ENCODE measurements at regions not wholly inside any gene's neighbourhood (a gene's known extent, or its start where the extent isn't known, plus 50 kb on each side); places are given as distances from the start of the nearest gene placed in this dataset.

GRCh38 chr14:56956182-56956581 lies 145.9 kb upstream of the OTX2 start:
- peaks cover 28% of the 10 kb centered on the region for H3K4me1 Mint-ChIP-seq
- DNase-seq (ENCODE audit: low spot score) (no peak), ATAC-seq (no peak)
- TF ChIP-seq ATF2 (CRISPR knock-in tag; IDR thresholded peaks at IDR 0.05; ENCODE audit: borderline replicate concordance, low read depth) (no peak), NFE2L1 (CRISPR knock-in tag; IDR thresholded peaks at IDR 0.05) (no peak), TEAD1 (CRISPR knock-in tag; IDR thresholded peaks at IDR 0.05) (no peak), NR3C1 (CRISPR knock-in tag; conservative IDR thresholded peaks at IDR 0.05; ENCODE audit: low read depth) (no peak), CBFB (CRISPR knock-in tag; IDR thresholded peaks at IDR 0.05; ENCODE audit: low read depth) (no peak), MAX (CRISPR knock-in tag; IDR thresholded peaks at IDR 0.05) (no peak), SMAD3 (CRISPR knock-in tag; IDR thresholded peaks at IDR 0.05; ENCODE audit: borderline replicate concordance) (no peak)
- ChIA-PET CTCF (no interaction called here), POLR2A (no interaction called here)
- no peaks in the 10 kb centered on the region; the same call in 1 of the 2 replicates for H3K27me3 Mint-ChIP-seq (ENCODE audit: low read depth)
- no peak overlapping the region for H3K27ac Mint-ChIP-seq
- H3K36me3 Mint-ChIP-seq, result no peaks in the 10 kb centered on the region
- H3K9me3 Mint-ChIP-seq, result no peaks in the 10 kb centered on the region
- no peak overlapping the region for H3K4me3 Mint-ChIP-seq

- Mint-ChIP-seq H3K4me3 (no peak overlapping the region), H3K27ac (no peak overlapping the region), H3K9me3 (no peaks in the 10 kb centered on the region), H3K36me3 (no peaks in the 10 kb centered on the region), H3K27me3 (ENCODE audit: low read depth) (no peaks in the 10 kb centered on the region; the same call in 1 of the 2 replicates), H3K4me1 (peaks cover 28% of the 10 kb centered on the region)
- TF ChIP-seq ZNF263 (CRISPR knock-in tag; IDR thresholded peaks at IDR 0.05; ENCODE audit: low read depth) (no peak), FOXP1 (CRISPR knock-in tag; IDR thresholded peaks at IDR 0.05; ENCODE audit: borderline replicate concordance) (no peak), ZNF219 (CRISPR knock-in tag; IDR thresholded peaks at IDR 0.05; ENCODE audit: borderline replicate concordance) (no peak), SMAD3 (CRISPR knock-in tag; IDR thresholded peaks at IDR 0.05; ENCODE audit: borderline replicate concordance) (no peak), GABPB1 (CRISPR knock-in tag; IDR thresholded peaks at IDR 0.05) (no peak)
- TF ChIP-seq, protein P1, sequence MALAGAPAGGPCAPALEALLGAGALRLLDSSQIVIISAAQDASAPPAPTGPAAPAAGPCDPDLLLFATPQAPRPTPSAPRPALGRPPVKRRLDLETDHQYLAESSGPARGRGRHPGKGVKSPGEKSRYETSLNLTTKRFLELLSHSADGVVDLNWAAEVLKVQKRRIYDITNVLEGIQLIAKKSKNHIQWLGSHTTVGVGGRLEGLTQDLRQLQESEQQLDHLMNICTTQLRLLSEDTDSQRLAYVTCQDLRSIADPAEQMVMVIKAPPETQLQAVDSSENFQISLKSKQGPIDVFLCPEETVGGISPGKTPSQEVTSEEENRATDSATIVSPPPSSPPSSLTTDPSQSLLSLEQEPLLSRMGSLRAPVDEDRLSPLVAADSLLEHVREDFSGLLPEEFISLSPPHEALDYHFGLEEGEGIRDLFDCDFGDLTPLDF (CRISPR knock-in tag; IDR thresholded peaks at IDR 0.05), result no peak
- no peak for DNase-seq (ENCODE audit: low spot score)
- CTCF ChIA-PET, result no interaction called here
- POLR2A ChIA-PET, result no interaction called here
- no peak for ATAC-seq
Observed at GRCh38 chr14:56955745-56956144, 145.5 kb upstream of the OTX2 start.

GRCh38 chr14:56953884-56954283 lies 143.6 kb upstream of the OTX2 start:
- ATAC-seq, result no peak
- Mint-ChIP-seq H3K9me3 (no peaks in the 10 kb centered on the region), H3K36me3 (no peaks in the 10 kb centered on the region), H3K27me3 (ENCODE audit: low read depth) (no peaks in the 10 kb centered on the region; the same call in 1 of the 2 replicates), H3K4me3 (no peak overlapping the region), H3K27ac (no peak overlapping the region), H3K4me1 (peaks cover 28% of the 10 kb centered on the region)
- TF ChIP-seq JAZF1 (CRISPR knock-in tag; IDR thresholded peaks at IDR 0.05) (no peak), TCF7 (CRISPR knock-in tag; IDR thresholded peaks at IDR 0.05; ENCODE audit: low read depth) (no peak), ZNF263 (CRISPR knock-in tag; IDR thresholded peaks at IDR 0.05; ENCODE audit: low read depth) (no peak), IRF2 (CRISPR knock-in tag; IDR thresholded peaks at IDR 0.05; ENCODE audit: borderline replicate concordance, low read depth) (no peak), SOX15 (CRISPR knock-in tag; IDR thresholded peaks at IDR 0.05) (no peak), ZNF671 (CRISPR knock-in tag; IDR thresholded peaks at IDR 0.05) (no peak), ZNF423 (CRISPR knock-in tag; IDR thresholded peaks at IDR 0.05) (no peak), NFATC4 (CRISPR knock-in tag; IDR thresholded peaks at IDR 0.05) (no peak), KAT7 (CRISPR knock-in tag; IDR thresholded peaks at IDR 0.05; ENCODE audit: borderline replicate concordance) (no peak), ZNF396 (CRISPR knock-in tag; IDR thresholded peaks at IDR 0.05; ENCODE audit: borderline replicate concordance) (no peak)
- TF ChIP-seq, protein P2, sequence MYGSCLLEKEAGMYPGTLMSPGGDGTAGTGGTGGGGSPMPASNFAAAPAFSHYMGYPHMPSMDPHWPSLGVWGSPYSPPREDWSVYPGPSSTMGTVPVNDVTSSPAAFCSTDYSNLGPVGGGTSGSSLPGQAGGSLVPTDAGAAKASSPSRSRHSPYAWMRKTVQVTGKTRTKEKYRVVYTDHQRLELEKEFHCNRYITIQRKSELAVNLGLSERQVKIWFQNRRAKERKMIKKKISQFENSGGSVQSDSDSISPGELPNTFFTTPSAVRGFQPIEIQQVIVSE (CRISPR knock-in tag; IDR thresholded peaks at IDR 0.05; ENCODE audit: borderline replicate concordance), result no peak
- ChIA-PET POLR2A (no interaction called here), CTCF (interaction anchor here (0.7 to 1.6 kb wide), 4 partner anchors 9 to 98 kb away, joined by 3 to 5 read pairs (median 4); no protein-coding TSS in a partner anchor)
- no peak for DNase-seq (ENCODE audit: low spot score)

Data from WTC11 (cell line).